Neural crest cell (in vitro differentiated cells): ENCODE measurements at regions not wholly inside any gene's neighbourhood (a gene's known extent, or its start where the extent isn't known, plus 50 kb on each side); places are given as distances from the start of the nearest gene placed in this dataset.

Source experiments
- DNase-seq: peaks from one replicate; pipeline ENCODE4 v3.0.0; 2021; ENCODE audit warnings: low read depth, mixed read lengths, low spot score
- H3K27ac Mint-ChIP-seq: one replicate; pipeline ENCODE4 v1.8.0; 2021; ENCODE audit warnings: mild to moderate bottlenecking, mixed read lengths; ENCODE audit not compliant: unreplicated experiment
- H3K27me3 Mint-ChIP-seq: 2 replicates; pipeline ENCODE4 v1.8.0; 2021; ENCODE audit warnings: low read depth, mild to moderate bottlenecking, mixed read lengths
- H3K36me3 Mint-ChIP-seq: 2 replicates; pipeline ENCODE4 v1.8.0; 2021; ENCODE audit warnings: low read depth, mild to moderate bottlenecking, mixed read lengths
- H3K4me1 Mint-ChIP-seq: 2 replicates; pipeline ENCODE4 v1.8.0; 2021; ENCODE audit warnings: mixed read lengths
- H3K4me3 Mint-ChIP-seq: one replicate; pipeline ENCODE4 v1.8.0; 2021; ENCODE audit warnings: mild to moderate bottlenecking, mixed read lengths
- H3K9me3 Mint-ChIP-seq: 2 replicates; pipeline ENCODE4 v1.8.0; 2021; ENCODE audit warnings: mixed read lengths
- CTCF ChIP-seq: fragments of 200-600 bp; sonication (generic); conservative IDR thresholded peaks from 2 replicates; pipeline ENCODE4 v1.5.0; 2021; ENCODE audit warnings: antibody characterized with exemption, mild to moderate bottlenecking

- Mint-ChIP-seq H3K4me3 (no peak overlapping the region), H3K27me3 (no peaks in the 10 kb centered on the region), H3K36me3 (no peaks in the 10 kb centered on the region), H3K9me3 (no peaks in the 10 kb centered on the region), H3K27ac (no peak overlapping the region), H3K4me1 (no peaks in the 10 kb centered on the region)
- no peak for TF ChIP-seq CTCF
- DNase-seq: no peak
Measured at GRCh38 chr20:16191496-16191895, 381.8 kb downstream of the KIF16B start.

GRCh38 chr20:16189371-16189770 is 383.9 kb downstream of the KIF16B start:
- no peaks in the 10 kb centered on the region for H3K36me3 Mint-ChIP-seq
- H3K27ac Mint-ChIP-seq: no peak overlapping the region
- H3K9me3 Mint-ChIP-seq: no peaks in the 10 kb centered on the region
- TF ChIP-seq CTCF: no peak
- DNase-seq: no peak
- H3K4me3 Mint-ChIP-seq: no peak overlapping the region
- H3K4me1 Mint-ChIP-seq: no peaks in the 10 kb centered on the region
- no peaks in the 10 kb centered on the region for H3K27me3 Mint-ChIP-seq

GRCh38 chr20:16187956-16188616 is 385.2 kb downstream of the KIF16B start:
- no peaks in the 10 kb centered on the region for H3K9me3 Mint-ChIP-seq
- H3K4me3 Mint-ChIP-seq: no peak overlapping the region
- no peaks in the 10 kb centered on the region for H3K36me3 Mint-ChIP-seq
- no peak for DNase-seq
- H3K4me1 Mint-ChIP-seq: no peaks in the 10 kb centered on the region
- no peaks in the 10 kb centered on the region for H3K27me3 Mint-ChIP-seq
- no peak for TF ChIP-seq CTCF
- H3K27ac Mint-ChIP-seq: no peak overlapping the region

- H3K4me3 Mint-ChIP-seq: no peak overlapping the region
- no peak overlapping the region for H3K27ac Mint-ChIP-seq
- H3K27me3 Mint-ChIP-seq: no peaks in the 10 kb centered on the region
Measured at GRCh38 chr20:16179919-16180318, 393.3 kb downstream of the KIF16B start.

GRCh38 chr20:16179371-16179770 is 393.9 kb downstream of the KIF16B start:
- Mint-ChIP-seq H3K36me3 (peaks cover 3% of the 10 kb centered on the region), H3K9me3 (peaks cover 22% of the 10 kb centered on the region), H3K27me3 (no peaks in the 10 kb centered on the region), H3K4me1 (peaks cover 15% of the 10 kb centered on the region), H3K4me3 (no peak overlapping the region), H3K27ac (no peak overlapping the region)
- no peak for DNase-seq
- TF ChIP-seq CTCF: no peak

More at GRCh38 chr20:16179919-16180318, 393.3 kb downstream of the KIF16B start:
- H3K4me1 Mint-ChIP-seq: peaks cover 15% of the 10 kb centered on the region
- H3K36me3 Mint-ChIP-seq: peaks cover 3% of the 10 kb centered on the region
- TF ChIP-seq CTCF: no peak
- H3K9me3 Mint-ChIP-seq: peaks cover 22% of the 10 kb centered on the region
- DNase-seq: no peak
